Psoas muscle (tissue), 7 donors: ENCODE measurements at regions not wholly inside any gene's neighbourhood (a gene's known extent, or its start where the extent isn't known, plus 50 kb on each side); places are given as distances from the start of the nearest gene placed in this dataset.

Experiments used
- ATAC-seq, 4 donors: fragments of 200-7000 bp; cut with Tn5 transposase; one replicate each; pipeline ENCODE4 v1.9.1; 2020; ENCODE audit warnings: moderate library complexity in 3 of 4, mild to moderate bottlenecking in 2 of 4
- DNase-seq, 2 donors: peaks; one replicate each; pipeline ENCODE4 v3.0.0-alpha.2; 2020
- H3K27ac ChIP-seq: fragments of 200-600 bp; one replicate; pipeline ENCODE4 v1.8.0; 2022
- H3K27me3 ChIP-seq, 3 donors: fragments of 200-600 bp in 1 of 3; one replicate each; pipeline versions ENCODE4 v1.6.1 to v1.8.0; 2013 to 2022; ENCODE audit warnings: low read length in 2 of 3, mild to moderate bottlenecking in 2 of 3, moderate library complexity in 1 of 3; ENCODE audit not compliant: insufficient read depth in 3 of 3
- H3K36me3 ChIP-seq, 2 donors: fragments of 200-600 bp in 1 of 2; one replicate each; pipeline versions ENCODE4 v1.6.1 to v1.8.0; 2013 to 2022; ENCODE audit warnings: low read depth in 1 of 2, mild to moderate bottlenecking in 1 of 2, moderate library complexity in 1 of 2; ENCODE audit not compliant: insufficient read depth in 1 of 2
- H3K4me1 ChIP-seq: fragments of 200-600 bp; one replicate; pipeline ENCODE4 v1.8.0; 2022
- H3K4me3 ChIP-seq: fragments of 200-600 bp; one replicate; pipeline ENCODE4 v1.8.0; 2022; ENCODE audit warnings: mild to moderate bottlenecking
- H3K9me3 ChIP-seq: fragments of 200-600 bp; one replicate; pipeline ENCODE4 v1.8.0; 2022
- WGBS, 3 donors: extraction: QIAGEN DNeasy Blood & Tissue Kit; methylation state at CpG; one replicate each; pipeline versions ENCODE4 v1.1.6 to v1.1.7; 2013; 5-methylcytosine and 5-hydroxymethylcytosine counted together
- intact Hi-C, 2 donors: fragments of 100-400 bp; cut with DNase I; formaldehyde crosslinking; loops; one replicate each; pipeline versions ENCODE4 v1.11.0 to v1.14.2; 2022
- TF ChIP-seq, protein P1 (sequence below): fragments of 200-600 bp; IDR thresholded peaks from one replicate; pipeline ENCODE4 v1.8.0; 2022; ENCODE audit warnings: antibody characterized with exemption
- donor health status: healthy with polysubstance abuse.
- donor health status: DM: no; HTN: no; CAD: no; lungs with moderate emphysema.
- donor health status: Bipolar disorder and iron deficiency.
- donor health status: healthy.
- donor health status: DM: yes; HTN: yes; CAD: no.
- donor health status: DM: no; HTN: no; CAD: no.
- donor health status: DM: yes; HTN: yes; CAD: no.

DNA sequence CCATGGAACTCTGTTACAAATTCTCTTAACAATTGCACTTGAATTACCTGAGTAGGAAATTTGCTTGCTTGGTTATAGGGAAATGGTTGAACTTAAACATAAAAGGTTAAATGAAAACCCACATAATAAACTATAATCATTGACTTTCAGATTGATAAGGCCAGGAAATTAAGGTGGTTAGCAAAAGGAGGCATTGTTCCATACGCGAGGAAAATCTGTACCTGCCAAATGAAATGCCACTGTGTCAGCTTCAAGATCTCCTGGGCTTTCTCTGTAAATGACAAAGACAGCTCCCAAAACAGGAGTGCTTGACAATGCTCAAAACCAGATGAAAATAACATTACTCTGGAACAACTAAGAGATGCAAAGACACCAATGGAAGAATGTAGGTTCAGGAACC is 125.5 kb upstream of the KLF3 start:
- H3K27me3 ChIP-seq = no peaks in the 10 kb centered on the region
- no peaks in the 10 kb centered on the region for H3K36me3 ChIP-seq
- no peaks in the 10 kb centered on the region for H3K9me3 ChIP-seq
- WGBS, 3 donors = 94 to 96% (median 96%) methylated on average over 2 of the region's 2 CpGs
- no peak for DNase-seq
- H3K4me1 ChIP-seq = no peaks in the 10 kb centered on the region
- TF ChIP-seq, protein P1, sequence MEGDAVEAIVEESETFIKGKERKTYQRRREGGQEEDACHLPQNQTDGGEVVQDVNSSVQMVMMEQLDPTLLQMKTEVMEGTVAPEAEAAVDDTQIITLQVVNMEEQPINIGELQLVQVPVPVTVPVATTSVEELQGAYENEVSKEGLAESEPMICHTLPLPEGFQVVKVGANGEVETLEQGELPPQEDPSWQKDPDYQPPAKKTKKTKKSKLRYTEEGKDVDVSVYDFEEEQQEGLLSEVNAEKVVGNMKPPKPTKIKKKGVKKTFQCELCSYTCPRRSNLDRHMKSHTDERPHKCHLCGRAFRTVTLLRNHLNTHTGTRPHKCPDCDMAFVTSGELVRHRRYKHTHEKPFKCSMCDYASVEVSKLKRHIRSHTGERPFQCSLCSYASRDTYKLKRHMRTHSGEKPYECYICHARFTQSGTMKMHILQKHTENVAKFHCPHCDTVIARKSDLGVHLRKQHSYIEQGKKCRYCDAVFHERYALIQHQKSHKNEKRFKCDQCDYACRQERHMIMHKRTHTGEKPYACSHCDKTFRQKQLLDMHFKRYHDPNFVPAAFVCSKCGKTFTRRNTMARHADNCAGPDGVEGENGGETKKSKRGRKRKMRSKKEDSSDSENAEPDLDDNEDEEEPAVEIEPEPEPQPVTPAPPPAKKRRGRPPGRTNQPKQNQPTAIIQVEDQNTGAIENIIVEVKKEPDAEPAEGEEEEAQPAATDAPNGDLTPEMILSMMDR = no peak
- no peak overlapping the region for H3K4me3 ChIP-seq
- H3K27ac ChIP-seq = no peak overlapping the region
- intact Hi-C loops = no loop called here
- no peak for ATAC-seq

DNA sequence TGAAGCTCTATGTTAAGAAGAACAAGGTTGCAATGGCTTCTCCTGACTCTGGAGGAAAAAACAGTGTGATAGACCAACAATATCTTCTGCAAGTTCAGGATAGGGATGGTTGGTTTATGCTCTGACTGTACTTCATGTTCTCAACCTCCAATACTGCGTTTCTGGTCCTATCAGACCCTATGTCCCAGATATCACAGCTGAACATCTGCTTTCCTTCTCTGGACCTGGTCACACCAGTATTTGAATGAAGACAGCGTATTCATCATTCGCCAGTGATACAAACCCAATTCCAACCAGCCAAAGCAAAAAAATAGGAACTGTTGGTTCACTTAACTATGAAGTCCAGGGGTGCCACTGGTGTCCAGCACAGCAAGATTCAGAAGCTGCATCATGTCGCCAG is 124.5 kb upstream of the KLF3 start:
- no peaks in the 10 kb centered on the region for H3K27me3 ChIP-seq
- H3K36me3 ChIP-seq = no peaks in the 10 kb centered on the region
- H3K9me3 ChIP-seq = no peaks in the 10 kb centered on the region
- TF ChIP-seq, protein P1 = no peak
- ATAC-seq = no peak
- no peak overlapping the region for H3K4me3 ChIP-seq
- DNase-seq = no peak
- intact Hi-C loops = no loop called here
- WGBS, 3 donors = 95 to 98% (median 97%) methylated on average over 4 of the region's 4 CpGs
- no peaks in the 10 kb centered on the region for H3K4me1 ChIP-seq
- no peak overlapping the region for H3K27ac ChIP-seq

DNA sequence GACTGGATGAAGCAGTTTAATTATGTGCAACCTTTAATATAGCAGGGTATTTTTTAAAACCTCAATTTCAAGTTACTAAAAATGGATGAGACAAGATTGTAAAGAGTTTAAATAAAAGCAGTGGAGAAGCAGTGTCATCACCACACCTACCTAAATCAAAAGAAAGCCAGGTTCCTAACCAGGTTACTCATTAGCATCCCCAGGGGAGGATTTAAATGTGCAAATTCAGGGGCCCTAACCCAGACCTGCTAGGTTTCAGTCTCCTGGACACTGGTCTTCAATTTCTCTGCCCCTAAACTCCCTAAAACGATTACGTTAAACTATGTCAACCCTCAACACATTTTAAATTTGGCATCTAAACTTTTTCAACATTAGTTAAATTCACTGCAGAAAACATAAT is 116.9 kb upstream of the KLF3 start:
- H3K9me3 ChIP-seq = no peaks in the 10 kb centered on the region
- no peak overlapping the region for H3K4me3 ChIP-seq
- intact Hi-C loops = no loop called here
- H3K27me3 ChIP-seq = no peaks in the 10 kb centered on the region
- ATAC-seq = no peak
- TF ChIP-seq, protein P1 = no peak
- no peak for DNase-seq
- no peak overlapping the region for H3K27ac ChIP-seq
- no peaks in the 10 kb centered on the region for H3K4me1 ChIP-seq
- WGBS, 3 donors = 89 to 97% (median 93%) methylated on average over 2 of the region's 2 CpGs
- H3K36me3 ChIP-seq = no peaks in the 10 kb centered on the region

DNA sequence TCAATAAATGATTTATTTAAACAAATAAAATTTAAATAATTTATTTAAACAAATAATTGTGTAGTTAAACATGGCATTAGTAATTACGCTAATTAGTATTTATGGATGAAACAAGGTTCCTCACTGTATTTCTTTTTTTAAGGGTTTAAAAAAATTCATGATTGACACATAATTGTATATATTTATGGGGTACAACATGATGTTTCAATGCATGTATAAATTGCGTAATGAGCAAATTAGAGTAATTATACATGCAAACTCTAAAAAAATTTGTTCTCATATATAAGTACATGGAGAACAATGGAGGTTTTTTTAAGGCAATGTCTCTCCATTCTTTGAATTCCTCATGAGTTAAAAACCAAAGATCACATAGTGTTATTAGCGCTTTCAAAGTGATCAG is 115.7 kb upstream of the KLF3 start:
- Histone ChIP-seq H3K9me3 (no peaks in the 10 kb centered on the region), H3K27me3 (no peaks in the 10 kb centered on the region), H3K4me1 (no peaks in the 10 kb centered on the region), H3K4me3 (no peak overlapping the region), H3K27ac (no peak overlapping the region), H3K36me3 (no peaks in the 10 kb centered on the region)
- ATAC-seq (no peak), DNase-seq (no peak)
- WGBS, 3 donors = 97 to 100% (median 99%) methylated on average over 3 of the region's 3 CpGs
- TF ChIP-seq, protein P1 = no peak
- intact Hi-C loops = no loop called here

DNA sequence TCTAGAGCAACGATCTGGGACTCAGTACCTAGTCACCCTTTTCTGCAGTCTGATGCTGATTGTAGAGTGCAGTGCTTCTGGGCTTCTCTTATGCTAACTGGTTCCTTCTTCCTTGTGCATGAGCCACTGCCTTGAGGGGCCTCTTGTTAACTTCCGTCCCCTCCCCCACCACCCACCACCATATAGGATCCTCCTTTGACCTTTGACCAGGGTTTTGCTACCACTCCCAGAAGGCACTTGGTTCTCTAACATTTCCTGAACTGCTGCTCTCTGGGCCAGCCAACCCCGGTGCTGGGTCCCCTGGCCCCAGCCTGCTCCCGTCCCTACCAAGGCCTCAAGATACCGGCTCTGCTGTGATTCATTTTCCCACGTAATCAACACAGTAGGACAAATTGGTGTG is 104.6 kb upstream of the KLF3 start:
- TF ChIP-seq, protein P1 = no peak
- intact Hi-C loops = no loop called here
- Histone ChIP-seq H3K27me3 (no peaks in the 10 kb centered on the region), H3K4me3 (no peak overlapping the region), H3K27ac (no peak overlapping the region), H3K9me3 (no peaks in the 10 kb centered on the region), H3K4me1 (no peaks in the 10 kb centered on the region), H3K36me3 (no peaks in the 10 kb centered on the region)
- DNase-seq (no peak), ATAC-seq (no peak)
- WGBS, 3 donors = 85 to 88% (median 87%) methylated on average over 6 of the region's 6 CpGs
